ENCODE measurements at regions not wholly inside any gene's neighbourhood (a gene's known extent, or its start where the extent isn't known, plus 50 kb on each side); places are given as distances from the start of the nearest gene placed in this dataset.

- TF ChIP-seq RAD51 (IDR thresholded peaks at IDR 0.05) (no peak), FOXK2 (IDR thresholded peaks at IDR 0.05) (no peak), RELB (IDR thresholded peaks at IDR 0.05; ENCODE audit: low read depth) (no peak), IRF4 (IDR thresholded peaks at IDR 0.05; ENCODE audit: low read depth, low read length) (no peak), IRF5 (IDR thresholded peaks at IDR 0.05; ENCODE audit: borderline replicate concordance) (no peak), SMC3 (IDR thresholded peaks at IDR 0.05; ENCODE audit: borderline replicate concordance, low read length) (no peak), E2F8 (IDR thresholded peaks at IDR 0.05; ENCODE audit: low read depth, partially characterized antibody) (no peak), TBL1XR1 (IDR thresholded peaks at IDR 0.05; ENCODE audit: low read depth, low read length) (no peak), USF1 (IDR thresholded peaks at IDR 0.05; ENCODE audit: borderline replicate concordance, extremely low read length, insufficient read depth, low read depth, low read length) (no peak), PRDM15 (CRISPR knock-in tag; IDR thresholded peaks at IDR 0.05) (no peak), YY1 (IDR thresholded peaks at IDR 0.05; ENCODE audit: low read depth, low read length) (no peak)
- ATAC-seq (no peak), FAIRE-seq (no peak), DNase-seq (ENCODE audit: low read depth, low spot score) (no peak)
- no peak overlapping the region for H2AFZ ChIP-seq (ENCODE audit: control insufficient read depth, low read depth, low read length)
- no peaks in the 10 kb centered on the region for H3K79me2 ChIP-seq (ENCODE audit: control insufficient read depth, insufficient read depth, low read length)
- WGBS (ENCODE audit: insufficient coverage, insufficient replicate concordance, low lambda C conversion rate, missing lambda C conversion rate), result 5% methylated on average over 2 of the region's 2 CpGs
- ChIA-PET RAD21 (ENCODE audit: unreplicated experiment) (no interaction called here), SMC1A (ENCODE audit: uncharacterized antibody, unreplicated experiment) (no interaction called here), POLR2A (no interaction called here), CTCF (no interaction called here)
- no peaks in the 10 kb centered on the region for H3K4me1 ChIP-seq (ENCODE audit: control insufficient read depth, insufficient read depth, low read length)
- no peak overlapping the region for H3K4me2 ChIP-seq (ENCODE audit: control insufficient read depth, insufficient read depth)
- H3K27me3 ChIP-seq (replicated peaks in 1 of 2; ENCODE audit: control insufficient read depth in 2 of 2, insufficient read depth in 2 of 2, low read length in 1 of 2), result no peaks in the 10 kb centered on the region
- no TSS peak for BruUV-seq (replicated peaks)
- no peak overlapping the region for H3K9ac ChIP-seq (ENCODE audit: control insufficient read depth, insufficient read depth, low read length)
- no peaks in the 10 kb centered on the region for H3K36me3 ChIP-seq (ENCODE audit: control insufficient read depth in 2 of 2, insufficient read depth in 2 of 2, low read length in 1 of 2)
- H3K27ac ChIP-seq (ENCODE audit: control insufficient read depth, insufficient read depth), result no peak overlapping the region
- in situ Hi-C loops (cut with MboI) (no loop called here), intact Hi-C loops (cut with micrococcal nuclease; ENCODE audit: unreplicated experiment) (no loop called here)
- no peak overlapping the region for H3K4me3 ChIP-seq
- H4K20me1 ChIP-seq (ENCODE audit: control insufficient read depth, insufficient read depth), result no peaks in the 10 kb centered on the region
- H3K9me3 ChIP-seq (replicated peaks; ENCODE audit: control insufficient read depth, insufficient read depth, low read length), result no peaks in the 10 kb centered on the region
Measured at GRCh38 chr5:26578002-26578401, 460.4 kb downstream of the CDH9 start.
